Midbrain (tissue), 1 donor: ENCODE measurements at regions not wholly inside any gene's neighbourhood (a gene's known extent, or its start where the extent isn't known, plus 50 kb on each side); places are given as distances from the start of the nearest gene placed in this dataset.

Experiments used
- DNase-seq: peaks from one replicate; lab custom pipeline; 2025; lab: John Stamatoyannopoulos, UW

GRCh38 chr2:190809139-190809764 lies 71.4 kb upstream of the GLS start:
- DNase-seq = no peak

GRCh38 chr2:190809876-190810525 lies 70.6 kb upstream of the GLS start:
- no peak for DNase-seq

- no peak for DNase-seq
Observed at GRCh38 chr2:190810981-190811587, 69.5 kb upstream of the GLS start.

- DNase-seq = no peak
Observed at GRCh38 chr2:190811811-190812210, 68.8 kb upstream of the GLS start.

- DNase-seq = no peak
Observed at GRCh38 chr2:190812506-190813294, 67.9 kb upstream of the GLS start.

- no peak for DNase-seq
Observed at GRCh38 chr2:190815226-190815625, 65.4 kb upstream of the GLS start.

GRCh38 chr2:190817082-190817481 lies 63.5 kb upstream of the GLS start:
- no peak for DNase-seq

GRCh38 chr2:190819840-190820301 lies 60.8 kb upstream of the GLS start:
- no peak for DNase-seq

GRCh38 chr2:190820416-190820815 lies 60.2 kb upstream of the GLS start:
- no peak for DNase-seq

- no peak for DNase-seq
Observed at GRCh38 chr2:190822043-190822442, 58.6 kb upstream of the GLS start.

GRCh38 chr2:190827720-190828119 lies 52.9 kb upstream of the GLS start:
- no peak for DNase-seq

- no peak for DNase-seq
Observed at GRCh38 chr2:190829642-190830041, 51.0 kb upstream of the GLS start.
